HCT116 (cell line): ENCODE measurements at regions not wholly inside any gene's neighbourhood (a gene's known extent, or its start where the extent isn't known, plus 50 kb on each side); places are given as distances from the start of the nearest gene placed in this dataset.

Experiments used
- EGR1 ChIP-seq: IDR thresholded peaks from 2 replicates; pipeline ENCODE4 v1.6.1; 2012; ENCODE audit warnings: low read depth
- EZH2 ChIP-seq: fragments of 200-600 bp; sonication (generic); IDR thresholded peaks from 2 replicates; pipeline ENCODE4 v1.6.1; 2017; ENCODE audit warnings: antibody characterized with exemption, mixed run types
- JUND ChIP-seq: IDR thresholded peaks from 2 replicates; pipeline ENCODE4 v1.6.1; 2012
- MAX ChIP-seq: IDR thresholded peaks from 2 replicates; pipeline ENCODE4 v1.6.1; 2012
- POLR2A ChIP-seq: IDR thresholded peaks from 2 replicates; pipeline ENCODE4 v1.7.0; 2011; ENCODE audit warnings: borderline replicate concordance; ENCODE audit not compliant: insufficient read depth, insufficient read length; ENCODE audit errors: extremely low read depth
- SIN3A ChIP-seq: IDR thresholded peaks from 2 replicates; pipeline ENCODE4 v1.6.1; 2012; ENCODE audit warnings: low read depth
- SP1 ChIP-seq: IDR thresholded peaks from 2 replicates; pipeline ENCODE4 v1.6.1; 2012; ENCODE audit warnings: low read depth
- TCF7L2 ChIP-seq: IDR thresholded peaks from 2 replicates; pipeline ENCODE4 v1.7.0; 2011; ENCODE audit warnings: borderline replicate concordance, inconsistent platforms; ENCODE audit not compliant: insufficient read depth, insufficient read length; ENCODE audit errors: extremely low read depth
- TF ChIP-seq, protein P1 (sequence below), 3 experiments: fragments of 200-600 bp in 1 of 3; sonication (generic) in 1 of 3; IDR thresholded peaks in 2 of 3; conservative IDR thresholded peaks in 1 of 3; 2 replicates each; pipeline ENCODE4 v1.5.1; 2012 to 2017; ENCODE audit warnings: low read depth in 2 of 3, low read length in 2 of 3, antibody characterized with exemption in 1 of 3, borderline replicate concordance in 1 of 3, control low read depth in 1 of 3, mild to moderate bottlenecking in 1 of 3, mixed read lengths in 1 of 3, mixed run types in 1 of 3, moderate library complexity in 1 of 3; ENCODE audit not compliant: insufficient read depth in 1 of 3
- TF ChIP-seq, protein P2 (sequence below): IDR thresholded peaks from 2 replicates; pipeline ENCODE4 v1.6.1; 2012
- TF ChIP-seq, protein P3 (sequence below): IDR thresholded peaks from 2 replicates; pipeline ENCODE4 v1.6.1; 2012; ENCODE audit warnings: low read depth

DNA sequence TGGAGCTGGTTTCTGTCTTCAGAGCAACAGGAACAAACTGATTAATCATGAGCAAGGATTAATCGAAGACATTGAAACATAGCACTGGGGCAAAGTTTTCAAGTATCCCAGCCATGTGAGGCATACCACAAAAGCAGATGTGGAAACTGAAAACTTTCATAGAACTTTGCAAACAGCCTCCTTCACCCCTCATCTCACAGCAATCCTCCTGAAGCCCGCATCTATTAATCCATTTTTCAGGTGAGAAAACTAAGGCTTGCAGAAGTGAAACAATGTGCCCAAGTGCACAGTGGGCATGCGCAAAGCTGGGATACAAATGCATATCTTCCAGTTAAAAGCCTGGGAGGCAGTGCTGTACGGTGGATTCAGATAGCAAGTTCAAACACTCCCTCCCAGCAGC, 58.6 kb upstream of the HMGXB4 start:
- no peak for TF ChIP-seq EZH2
- TF ChIP-seq, protein P1, sequence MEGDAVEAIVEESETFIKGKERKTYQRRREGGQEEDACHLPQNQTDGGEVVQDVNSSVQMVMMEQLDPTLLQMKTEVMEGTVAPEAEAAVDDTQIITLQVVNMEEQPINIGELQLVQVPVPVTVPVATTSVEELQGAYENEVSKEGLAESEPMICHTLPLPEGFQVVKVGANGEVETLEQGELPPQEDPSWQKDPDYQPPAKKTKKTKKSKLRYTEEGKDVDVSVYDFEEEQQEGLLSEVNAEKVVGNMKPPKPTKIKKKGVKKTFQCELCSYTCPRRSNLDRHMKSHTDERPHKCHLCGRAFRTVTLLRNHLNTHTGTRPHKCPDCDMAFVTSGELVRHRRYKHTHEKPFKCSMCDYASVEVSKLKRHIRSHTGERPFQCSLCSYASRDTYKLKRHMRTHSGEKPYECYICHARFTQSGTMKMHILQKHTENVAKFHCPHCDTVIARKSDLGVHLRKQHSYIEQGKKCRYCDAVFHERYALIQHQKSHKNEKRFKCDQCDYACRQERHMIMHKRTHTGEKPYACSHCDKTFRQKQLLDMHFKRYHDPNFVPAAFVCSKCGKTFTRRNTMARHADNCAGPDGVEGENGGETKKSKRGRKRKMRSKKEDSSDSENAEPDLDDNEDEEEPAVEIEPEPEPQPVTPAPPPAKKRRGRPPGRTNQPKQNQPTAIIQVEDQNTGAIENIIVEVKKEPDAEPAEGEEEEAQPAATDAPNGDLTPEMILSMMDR (IDR thresholded peaks at IDR 0.05 in 2 of 3, conservative IDR thresholded peaks at IDR 0.05 in 1 of 3; ENCODE audit: borderline replicate concordance in 1 of 3, insufficient read depth in 1 of 3, low read depth in 2 of 3, low read length in 2 of 3), result no peak
- no peak for TF ChIP-seq POLR2A
- TF ChIP-seq, protein P2, sequence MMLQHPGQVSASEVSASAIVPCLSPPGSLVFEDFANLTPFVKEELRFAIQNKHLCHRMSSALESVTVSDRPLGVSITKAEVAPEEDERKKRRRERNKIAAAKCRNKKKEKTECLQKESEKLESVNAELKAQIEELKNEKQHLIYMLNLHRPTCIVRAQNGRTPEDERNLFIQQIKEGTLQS, result no peak
- no peak for TF ChIP-seq TCF7L2
- TF ChIP-seq MAX, result no peak
- no peak for TF ChIP-seq SP1
- TF ChIP-seq, protein P3, sequence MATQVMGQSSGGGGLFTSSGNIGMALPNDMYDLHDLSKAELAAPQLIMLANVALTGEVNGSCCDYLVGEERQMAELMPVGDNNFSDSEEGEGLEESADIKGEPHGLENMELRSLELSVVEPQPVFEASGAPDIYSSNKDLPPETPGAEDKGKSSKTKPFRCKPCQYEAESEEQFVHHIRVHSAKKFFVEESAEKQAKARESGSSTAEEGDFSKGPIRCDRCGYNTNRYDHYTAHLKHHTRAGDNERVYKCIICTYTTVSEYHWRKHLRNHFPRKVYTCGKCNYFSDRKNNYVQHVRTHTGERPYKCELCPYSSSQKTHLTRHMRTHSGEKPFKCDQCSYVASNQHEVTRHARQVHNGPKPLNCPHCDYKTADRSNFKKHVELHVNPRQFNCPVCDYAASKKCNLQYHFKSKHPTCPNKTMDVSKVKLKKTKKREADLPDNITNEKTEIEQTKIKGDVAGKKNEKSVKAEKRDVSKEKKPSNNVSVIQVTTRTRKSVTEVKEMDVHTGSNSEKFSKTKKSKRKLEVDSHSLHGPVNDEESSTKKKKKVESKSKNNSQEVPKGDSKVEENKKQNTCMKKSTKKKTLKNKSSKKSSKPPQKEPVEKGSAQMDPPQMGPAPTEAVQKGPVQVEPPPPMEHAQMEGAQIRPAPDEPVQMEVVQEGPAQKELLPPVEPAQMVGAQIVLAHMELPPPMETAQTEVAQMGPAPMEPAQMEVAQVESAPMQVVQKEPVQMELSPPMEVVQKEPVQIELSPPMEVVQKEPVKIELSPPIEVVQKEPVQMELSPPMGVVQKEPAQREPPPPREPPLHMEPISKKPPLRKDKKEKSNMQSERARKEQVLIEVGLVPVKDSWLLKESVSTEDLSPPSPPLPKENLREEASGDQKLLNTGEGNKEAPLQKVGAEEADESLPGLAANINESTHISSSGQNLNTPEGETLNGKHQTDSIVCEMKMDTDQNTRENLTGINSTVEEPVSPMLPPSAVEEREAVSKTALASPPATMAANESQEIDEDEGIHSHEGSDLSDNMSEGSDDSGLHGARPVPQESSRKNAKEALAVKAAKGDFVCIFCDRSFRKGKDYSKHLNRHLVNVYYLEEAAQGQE, result no peak
- TF ChIP-seq EGR1, result no peak
- TF ChIP-seq JUND, result no peak
- TF ChIP-seq SIN3A, result no peak
